D721Med (cell line): ENCODE measurements at regions not wholly inside any gene's neighbourhood (a gene's known extent, or its start where the extent isn't known, plus 50 kb on each side); places are given as distances from the start of the nearest gene placed in this dataset.

Source experiments
- DNase-seq: peaks from one replicate; pipeline ENCODE4 v3.0.0; 2011; ENCODE audit warnings: low spot score; ENCODE audit not compliant: insufficient read length
- FAIRE-seq: peaks from 2 replicates; lab custom pipeline; 2011; peaks lifted over from hg19 to GRCh38; lab: Jason Lieb, UNC
- TF ChIP-seq, protein P1 (sequence below): IDR thresholded peaks from 2 replicates; pipeline ENCODE4 v1.5.1; 2012; ENCODE audit warnings: mild to moderate bottlenecking, control low read depth; ENCODE audit not compliant: insufficient read depth; ENCODE audit errors: missing control alignments

DNA sequence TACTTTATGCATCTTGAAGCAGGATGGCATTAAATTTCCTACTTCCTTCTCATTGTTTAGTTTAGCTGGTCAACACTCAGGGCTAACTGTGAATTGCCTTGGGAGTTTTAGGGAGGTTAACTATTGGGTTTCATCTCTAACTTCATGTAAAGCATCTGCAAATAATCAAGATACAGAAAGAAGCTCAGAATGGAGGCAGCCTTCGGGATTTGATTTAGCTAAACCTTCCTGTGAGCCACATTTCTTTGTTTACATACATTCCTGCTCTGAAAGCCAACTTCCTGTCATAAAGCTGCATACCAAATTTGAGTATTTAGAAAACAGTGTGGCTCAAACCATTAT is 131.7 kb upstream of the PCDH18 start:
- DNase-seq (no peak), FAIRE-seq (no peak)
- TF ChIP-seq, protein P1, sequence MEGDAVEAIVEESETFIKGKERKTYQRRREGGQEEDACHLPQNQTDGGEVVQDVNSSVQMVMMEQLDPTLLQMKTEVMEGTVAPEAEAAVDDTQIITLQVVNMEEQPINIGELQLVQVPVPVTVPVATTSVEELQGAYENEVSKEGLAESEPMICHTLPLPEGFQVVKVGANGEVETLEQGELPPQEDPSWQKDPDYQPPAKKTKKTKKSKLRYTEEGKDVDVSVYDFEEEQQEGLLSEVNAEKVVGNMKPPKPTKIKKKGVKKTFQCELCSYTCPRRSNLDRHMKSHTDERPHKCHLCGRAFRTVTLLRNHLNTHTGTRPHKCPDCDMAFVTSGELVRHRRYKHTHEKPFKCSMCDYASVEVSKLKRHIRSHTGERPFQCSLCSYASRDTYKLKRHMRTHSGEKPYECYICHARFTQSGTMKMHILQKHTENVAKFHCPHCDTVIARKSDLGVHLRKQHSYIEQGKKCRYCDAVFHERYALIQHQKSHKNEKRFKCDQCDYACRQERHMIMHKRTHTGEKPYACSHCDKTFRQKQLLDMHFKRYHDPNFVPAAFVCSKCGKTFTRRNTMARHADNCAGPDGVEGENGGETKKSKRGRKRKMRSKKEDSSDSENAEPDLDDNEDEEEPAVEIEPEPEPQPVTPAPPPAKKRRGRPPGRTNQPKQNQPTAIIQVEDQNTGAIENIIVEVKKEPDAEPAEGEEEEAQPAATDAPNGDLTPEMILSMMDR, result no peak

DNA sequence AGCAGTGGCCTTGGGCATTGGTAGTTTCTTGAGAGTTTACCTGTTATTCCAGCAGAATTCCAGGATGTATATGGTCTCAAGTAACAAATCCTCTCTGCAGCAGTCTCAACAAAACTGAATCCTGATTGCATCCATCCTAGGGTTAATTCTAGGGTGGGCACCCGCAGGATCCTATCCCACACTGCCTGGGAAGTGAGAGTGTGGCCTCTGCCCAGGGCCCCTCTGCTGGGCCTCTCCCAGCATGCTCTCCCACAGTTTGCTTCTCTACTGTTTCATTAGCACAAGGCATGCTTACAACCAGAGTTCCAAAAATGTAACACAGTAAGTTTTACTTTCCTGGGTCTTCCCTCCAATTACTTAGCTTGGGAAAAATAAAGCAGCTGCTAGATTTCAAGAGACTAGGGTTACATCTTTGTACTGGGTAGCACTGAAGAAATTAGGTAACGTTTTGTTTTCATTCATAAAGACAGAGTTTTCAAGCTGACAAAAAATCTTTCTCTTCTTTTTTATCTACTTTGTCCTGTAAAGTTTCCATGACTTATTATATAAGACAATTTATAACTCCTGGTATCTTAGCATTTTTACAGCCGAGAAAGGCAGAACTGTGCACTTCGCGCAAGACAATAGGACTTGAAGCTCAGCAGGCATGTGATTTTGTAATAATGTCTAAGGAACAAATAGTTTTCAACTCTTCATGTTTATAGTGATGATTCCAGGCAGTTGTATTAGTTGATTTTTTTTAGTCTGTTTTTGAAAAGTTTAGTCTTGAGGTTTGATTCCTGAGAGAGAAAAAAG is 131.2 kb upstream of the PCDH18 start:
- TF ChIP-seq, protein P1, result no peak
- DNase-seq, result no peak
- no peak for FAIRE-seq

DNA sequence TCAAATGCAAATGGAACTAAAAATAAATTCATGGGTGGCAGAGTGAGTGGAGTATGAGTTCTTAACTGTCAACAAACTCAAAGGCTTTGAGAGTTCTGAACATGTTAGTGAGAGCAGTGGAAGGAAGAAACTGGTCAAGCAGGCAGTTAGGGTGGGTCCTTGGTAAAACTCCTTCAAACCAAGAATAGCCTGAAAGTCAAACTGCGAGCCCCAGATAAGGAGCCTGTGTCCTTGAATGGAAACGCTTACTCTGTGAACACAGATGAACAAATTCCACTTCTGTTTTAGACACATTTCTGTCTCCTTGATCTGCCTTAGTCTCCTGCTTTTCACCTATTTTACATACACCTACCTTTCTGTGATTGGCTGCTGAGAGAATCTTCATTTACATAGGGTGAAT is 129.4 kb upstream of the PCDH18 start:
- DNase-seq, result no peak
- no peak for FAIRE-seq
- TF ChIP-seq, protein P1, result no peak

DNA sequence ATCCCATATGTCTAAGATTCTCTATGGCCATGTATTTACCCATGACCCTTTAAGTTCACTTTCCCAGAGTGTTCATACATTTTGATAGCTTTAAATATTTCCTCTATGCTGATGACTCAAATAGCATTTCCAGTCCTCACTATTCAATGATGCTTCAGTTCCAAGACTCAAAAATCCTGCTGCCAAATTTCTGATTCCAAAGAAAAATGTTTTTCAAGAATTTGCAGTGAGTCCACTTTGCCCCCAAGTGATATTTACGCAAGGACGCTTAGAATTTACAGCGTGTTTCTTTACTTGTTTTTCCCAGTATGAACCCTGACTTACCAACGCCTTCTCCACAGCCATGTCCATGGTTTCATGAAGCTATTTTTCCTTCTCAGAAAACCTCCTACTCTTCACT is 127.9 kb upstream of the PCDH18 start:
- TF ChIP-seq, protein P1, result no peak
- FAIRE-seq (no peak), DNase-seq (no peak)

DNA sequence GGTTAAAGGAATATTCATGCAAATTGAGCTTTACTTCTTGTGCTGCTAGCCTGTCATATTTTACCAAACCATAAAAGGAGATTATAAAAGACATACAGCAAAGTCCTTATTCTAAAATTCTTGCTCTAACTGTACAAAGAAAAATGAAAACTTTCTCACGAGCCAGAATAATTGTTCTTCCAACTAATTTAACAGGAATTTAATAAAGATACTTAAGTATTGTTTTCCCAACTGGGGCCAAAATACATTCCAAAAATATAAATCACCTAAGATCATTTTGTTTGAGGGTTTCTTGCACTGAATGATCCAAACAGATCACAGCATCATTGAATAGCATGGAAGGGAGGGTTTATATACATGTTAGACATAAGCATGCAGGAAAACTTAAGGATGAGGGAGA is 127.1 kb upstream of the PCDH18 start:
- no peak for FAIRE-seq
- TF ChIP-seq, protein P1, result no peak
- DNase-seq, result no peak

DNA sequence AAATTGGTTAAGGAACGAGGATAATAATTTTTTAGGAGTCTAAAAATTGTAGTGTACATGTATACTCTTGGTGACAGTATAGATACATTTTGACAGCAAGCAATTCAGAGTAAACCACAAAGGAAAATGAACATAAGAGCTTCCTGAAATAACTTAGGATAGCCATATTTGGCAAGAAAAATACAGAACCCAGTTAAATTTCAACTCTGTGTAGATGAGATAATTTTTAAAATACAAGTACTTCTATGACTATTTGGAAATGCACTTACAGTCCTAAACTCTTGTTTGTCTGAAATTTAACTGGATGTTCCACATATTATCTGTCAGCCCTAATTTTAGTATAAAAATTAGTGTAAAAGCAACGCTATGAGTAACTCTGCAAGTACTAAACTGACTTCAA is 124.4 kb upstream of the PCDH18 start:
- no peak for FAIRE-seq
- no peak for DNase-seq
- TF ChIP-seq, protein P1, result no peak

DNA sequence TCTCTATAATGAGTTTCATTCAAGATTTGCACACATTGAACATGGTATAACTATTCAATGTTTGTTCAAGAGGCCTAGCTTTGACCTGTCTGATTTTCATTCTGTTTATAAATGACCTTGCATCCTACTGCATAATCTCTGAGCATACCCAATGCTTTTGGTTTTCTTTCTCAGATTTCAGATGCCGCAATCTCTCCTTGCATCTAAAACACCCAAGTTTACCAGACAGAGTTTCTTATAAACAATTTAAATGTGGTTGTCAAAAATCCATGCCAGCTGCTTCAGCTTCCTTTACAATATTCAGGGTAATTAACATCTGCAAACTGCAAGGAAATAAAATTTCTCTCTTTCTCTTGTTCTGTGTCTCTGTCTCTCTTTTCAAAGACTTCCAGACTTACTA is 123.0 kb upstream of the PCDH18 start:
- DNase-seq (no peak), FAIRE-seq (no peak)
- TF ChIP-seq, protein P1, result no peak
